ENCODE measurements at regions not wholly inside any gene's neighbourhood (a gene's known extent, or its start where the extent isn't known, plus 50 kb on each side); places are given as distances from the start of the nearest gene placed in this dataset.

- intact Hi-C loops (cut with micrococcal nuclease) (no loop called here), in situ Hi-C loops (cut with MboI) (no loop called here)
- no peak for FAIRE-seq
- no peak overlapping the region for H2AFZ ChIP-seq (ENCODE audit: low read depth, low read length)
- H3K27ac ChIP-seq (ENCODE audit: extremely low read depth, low read depth, low read length), result no peak overlapping the region
- no peaks in the 10 kb centered on the region for H3K36me3 ChIP-seq (ENCODE audit: control insufficient read depth, insufficient read depth, low read length)
- ATAC-seq, result no peak
- H3K9me3 ChIP-seq (replicated peaks; ENCODE audit: control insufficient read depth, insufficient read depth, low read depth, low read length), result no peaks in the 10 kb centered on the region
- no peak overlapping the region for H3K9ac ChIP-seq (ENCODE audit: insufficient read depth in 1 of 2, low read depth in 2 of 2, low read length in 2 of 2)
- peaks cover 0 to 12% of the 10 kb centered on the region in 2 experiments; a peak in 1 of 5 replicates for H3K27me3 ChIP-seq (ENCODE audit: control insufficient read depth in 2 of 2, insufficient read depth in 2 of 2, low read length in 2 of 2)
- POLR2A ChIA-PET, result interaction anchor here (0.6 kb wide), 1 partner anchor 51 kb away, joined by 3 read pairs; no protein-coding TSS in a partner anchor
- no peaks in the 10 kb centered on the region for H3K79me2 ChIP-seq (ENCODE audit: control insufficient read depth, insufficient read depth, low read length)
- no peaks in the 10 kb centered on the region for H3K4me1 ChIP-seq (replicated peaks in 1 of 2; ENCODE audit: control insufficient read depth in 2 of 2, insufficient read depth in 2 of 2, low read length in 2 of 2)
- H3K4me3 ChIP-seq, result no peak overlapping the region
- WGBS (ENCODE audit: insufficient coverage, low coverage, missing lambda C conversion rate), result 0% methylated on average over 9 of the region's 9 CpGs
- H3K9me1 ChIP-seq (ENCODE audit: control insufficient read depth, insufficient read depth, low read length), result no peaks in the 10 kb centered on the region
- CTCF ChIA-PET (ENCODE audit: low intra/inter-chr PET ratio), result no interaction called here
- no peak for DNase-seq (ENCODE audit: extremely low read depth in 1 of 4, low spot score in 3 of 4)
- H3K4me2 ChIP-seq (ENCODE audit: insufficient read depth, low read length), result no peak overlapping the region
- no TSS peak for BruUV-seq (replicated peaks)
- TF ChIP-seq NR4A1 (CRISPR knock-in tag; IDR thresholded peaks at IDR 0.05), result no peak
- no peak for TF ChIP-seq NR4A1 (tag; IDR thresholded peaks at IDR 0.05)
- TF ChIP-seq ZFX (CRISPR knock-in tag; IDR thresholded peaks at IDR 0.05), result no peak
- TF ChIP-seq, protein P1, sequence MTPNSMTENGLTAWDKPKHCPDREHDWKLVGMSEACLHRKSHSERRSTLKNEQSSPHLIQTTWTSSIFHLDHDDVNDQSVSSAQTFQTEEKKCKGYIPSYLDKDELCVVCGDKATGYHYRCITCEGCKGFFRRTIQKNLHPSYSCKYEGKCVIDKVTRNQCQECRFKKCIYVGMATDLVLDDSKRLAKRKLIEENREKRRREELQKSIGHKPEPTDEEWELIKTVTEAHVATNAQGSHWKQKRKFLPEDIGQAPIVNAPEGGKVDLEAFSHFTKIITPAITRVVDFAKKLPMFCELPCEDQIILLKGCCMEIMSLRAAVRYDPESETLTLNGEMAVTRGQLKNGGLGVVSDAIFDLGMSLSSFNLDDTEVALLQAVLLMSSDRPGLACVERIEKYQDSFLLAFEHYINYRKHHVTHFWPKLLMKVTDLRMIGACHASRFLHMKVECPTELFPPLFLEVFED (CRISPR knock-in tag; conservative IDR thresholded peaks at IDR 0.05), result no peak
- TF ChIP-seq, protein P2, sequence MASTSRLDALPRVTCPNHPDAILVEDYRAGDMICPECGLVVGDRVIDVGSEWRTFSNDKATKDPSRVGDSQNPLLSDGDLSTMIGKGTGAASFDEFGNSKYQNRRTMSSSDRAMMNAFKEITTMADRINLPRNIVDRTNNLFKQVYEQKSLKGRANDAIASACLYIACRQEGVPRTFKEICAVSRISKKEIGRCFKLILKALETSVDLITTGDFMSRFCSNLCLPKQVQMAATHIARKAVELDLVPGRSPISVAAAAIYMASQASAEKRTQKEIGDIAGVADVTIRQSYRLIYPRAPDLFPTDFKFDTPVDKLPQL (IDR thresholded peaks at IDR 0.05; ENCODE audit: extremely low read depth, insufficient read length), result no peak
- no peak for TF ChIP-seq BMI1 (IDR thresholded peaks at IDR 0.05; ENCODE audit: low read length)
- TF ChIP-seq SMARCA5 (IDR thresholded peaks at IDR 0.05), result no peak
- no peak for TF ChIP-seq TOE1 (IDR thresholded peaks at IDR 0.05; ENCODE audit: borderline replicate concordance)
- TF ChIP-seq TOE1 (CRISPR knock-in tag; IDR thresholded peaks at IDR 0.05; ENCODE audit: borderline replicate concordance, low read depth), result no peak
- no peak for TF ChIP-seq ZBTB1 (CRISPR knock-in tag; IDR thresholded peaks at IDR 0.05; ENCODE audit: borderline replicate concordance, low read depth)
- TF ChIP-seq EGR1 (conservative IDR thresholded peaks at IDR 0.05), result no peak
- TF ChIP-seq GABPB1 (CRISPR knock-in tag; IDR thresholded peaks at IDR 0.05), result no peak
- TF ChIP-seq SMC3 (conservative IDR thresholded peaks at IDR 0.05; ENCODE audit: insufficient read depth, low read depth, low read length), result no peak
- TF ChIP-seq TRIM28 (IDR thresholded peaks at IDR 0.05), result no peak
- TF ChIP-seq ETS2 (tag; IDR thresholded peaks at IDR 0.05; ENCODE audit: borderline replicate concordance, poor library complexity, severe bottlenecking), result no peak
- TF ChIP-seq RBM22 (IDR thresholded peaks at IDR 0.05; ENCODE audit: low read depth, low read length, poor library complexity, severe bottlenecking), result no peak
- TF ChIP-seq PHF8 (IDR thresholded peaks at IDR 0.05; ENCODE audit: borderline replicate concordance, low read length), result no peak
- no peak for TF ChIP-seq TAF7 (tag; IDR thresholded peaks at IDR 0.05)
- TF ChIP-seq ETV5 (CRISPR knock-in tag; IDR thresholded peaks at IDR 0.05; ENCODE audit: low read depth), result no peak
- TF ChIP-seq, protein P3, sequence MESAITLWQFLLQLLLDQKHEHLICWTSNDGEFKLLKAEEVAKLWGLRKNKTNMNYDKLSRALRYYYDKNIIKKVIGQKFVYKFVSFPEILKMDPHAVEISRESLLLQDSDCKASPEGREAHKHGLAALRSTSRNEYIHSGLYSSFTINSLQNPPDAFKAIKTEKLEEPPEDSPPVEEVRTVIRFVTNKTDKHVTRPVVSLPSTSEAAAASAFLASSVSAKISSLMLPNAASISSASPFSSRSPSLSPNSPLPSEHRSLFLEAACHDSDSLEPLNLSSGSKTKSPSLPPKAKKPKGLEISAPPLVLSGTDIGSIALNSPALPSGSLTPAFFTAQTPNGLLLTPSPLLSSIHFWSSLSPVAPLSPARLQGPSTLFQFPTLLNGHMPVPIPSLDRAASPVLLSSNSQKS (CRISPR knock-in tag; IDR thresholded peaks at IDR 0.05), result no peak
- no peak for TF ChIP-seq ZNF778 (CRISPR knock-in tag; IDR thresholded peaks at IDR 0.05)
- H4K20me1 ChIP-seq (replicated peaks; ENCODE audit: control insufficient read depth, insufficient read depth, low read length), result no peaks in the 10 kb centered on the region
Measured at GRCh38 chr11:19631712-19632498, 80.7 kb upstream of the NAV2 start.
